ENCODE measurements at regions not wholly inside any gene's neighbourhood (a gene's known extent, or its start where the extent isn't known, plus 50 kb on each side); places are given as distances from the start of the nearest gene placed in this dataset.

- ATAC-seq = no peak
- TF ChIP-seq ZNF565 (CRISPR knock-in tag; conservative IDR thresholded peaks at IDR 0.05; ENCODE audit: low read depth) = no peak
- no peak for TF ChIP-seq PATZ1 (CRISPR knock-in tag; IDR thresholded peaks at IDR 0.05; ENCODE audit: borderline replicate concordance)
- TF ChIP-seq ISL1 (CRISPR knock-in tag; IDR thresholded peaks at IDR 0.05) = no peak
- no peak for TF ChIP-seq CSDC2 (CRISPR knock-in tag; IDR thresholded peaks at IDR 0.05)
- no peak for TF ChIP-seq ZFP3 (CRISPR knock-in tag; IDR thresholded peaks at IDR 0.05)
- no peak for TF ChIP-seq TOX (CRISPR knock-in tag; IDR thresholded peaks at IDR 0.05; ENCODE audit: borderline replicate concordance)
These were observed 85.3 kb downstream of the C11orf87 start for GRCh38 chr11:109507331-109507730.

GRCh38 chr11:109507836-109508561 is 86.0 kb downstream of the C11orf87 start:
- TF ChIP-seq RARB (CRISPR knock-in tag; IDR thresholded peaks at IDR 0.05) (no peak), ISL1 (CRISPR knock-in tag; IDR thresholded peaks at IDR 0.05) (peak; percentile 42; the same call in 1 of the 2 replicates), CSDC2 (CRISPR knock-in tag; IDR thresholded peaks at IDR 0.05) (no peak), GLIS3 (CRISPR knock-in tag; IDR thresholded peaks at IDR 0.05) (no peak), TCF4 (CRISPR knock-in tag; IDR thresholded peaks at IDR 0.05; ENCODE audit: borderline replicate concordance) (peak; percentile 37; the same call in 1 of the 2 replicates)
- no peak for ATAC-seq

- ATAC-seq = no peak
- TF ChIP-seq GLIS3 (CRISPR knock-in tag; IDR thresholded peaks at IDR 0.05) (no peak), BACH2 (CRISPR knock-in tag; IDR thresholded peaks at IDR 0.05; ENCODE audit: borderline replicate concordance) (no peak), ARNTL (CRISPR knock-in tag; IDR thresholded peaks at IDR 0.05; ENCODE audit: borderline replicate concordance, low read depth) (no peak), ZFP3 (CRISPR knock-in tag; IDR thresholded peaks at IDR 0.05) (no peak), CSRNP3 (CRISPR knock-in tag; IDR thresholded peaks at IDR 0.05) (no peak), ZFP30 (CRISPR knock-in tag; IDR thresholded peaks at IDR 0.05) (no peak), PATZ1 (CRISPR knock-in tag; IDR thresholded peaks at IDR 0.05; ENCODE audit: borderline replicate concordance) (no peak), PPARA (CRISPR knock-in tag; IDR thresholded peaks at IDR 0.05; ENCODE audit: borderline replicate concordance) (no peak)
These were observed 87.0 kb downstream of the C11orf87 start for GRCh38 chr11:109508943-109509342.

- no peak for ATAC-seq
- no peak for TF ChIP-seq OSR1 (CRISPR knock-in tag; IDR thresholded peaks at IDR 0.05)
- no peak for TF ChIP-seq BACH2 (CRISPR knock-in tag; IDR thresholded peaks at IDR 0.05; ENCODE audit: borderline replicate concordance)
- no peak for TF ChIP-seq RARB (CRISPR knock-in tag; IDR thresholded peaks at IDR 0.05)
- no peak for TF ChIP-seq ARNTL (CRISPR knock-in tag; IDR thresholded peaks at IDR 0.05; ENCODE audit: borderline replicate concordance, low read depth)
- no peak for TF ChIP-seq CREB5 (CRISPR knock-in tag; IDR thresholded peaks at IDR 0.05; ENCODE audit: low read depth)
- TF ChIP-seq ESRRG (CRISPR knock-in tag; IDR thresholded peaks at IDR 0.05) = no peak
- TF ChIP-seq PPARA (CRISPR knock-in tag; IDR thresholded peaks at IDR 0.05; ENCODE audit: borderline replicate concordance) = no peak
These were observed 88.3 kb downstream of the C11orf87 start for GRCh38 chr11:109510316-109510715.

GRCh38 chr11:109511598-109511997 is 89.6 kb downstream of the C11orf87 start:
- no peak for ATAC-seq
- TF ChIP-seq RARB (CRISPR knock-in tag; IDR thresholded peaks at IDR 0.05) = no peak

GRCh38 chr11:109512249-109512648 is 90.3 kb downstream of the C11orf87 start:
- no peak for TF ChIP-seq ZNF565 (CRISPR knock-in tag; conservative IDR thresholded peaks at IDR 0.05; ENCODE audit: low read depth)
- no peak for ATAC-seq

All from SK-N-SH treated with all-trans-retinoic acid at 6 μM for 48 hours (cell line).